Osteocyte (in vitro differentiated cells): ENCODE measurements at regions not wholly inside any gene's neighbourhood (a gene's known extent, or its start where the extent isn't known, plus 50 kb on each side); places are given as distances from the start of the nearest gene placed in this dataset.
"Not testable (repeated sequence)": the region's sequence is repeated elsewhere in the genome, so short reads cannot be mapped to it uniquely, and the experiment has no call there.

Experiments
- DNase-seq: peaks from one replicate; pipeline ENCODE4 v3.0.0; 2021; ENCODE audit warnings: mixed read lengths; ENCODE audit not compliant: unreplicated experiment; ENCODE audit errors: extremely low spot score
- H3K27ac Mint-ChIP-seq: one replicate; pipeline ENCODE4 v1.8.0; 2021; ENCODE audit warnings: mild to moderate bottlenecking, mixed read lengths; ENCODE audit not compliant: unreplicated experiment
- H3K27me3 Mint-ChIP-seq: one replicate; pipeline ENCODE4 v1.8.0; 2021; ENCODE audit warnings: mixed read lengths; ENCODE audit not compliant: unreplicated experiment
- H3K36me3 Mint-ChIP-seq: one replicate; pipeline ENCODE4 v1.8.0; 2021; ENCODE audit warnings: mixed read lengths; ENCODE audit not compliant: unreplicated experiment
- H3K4me1 Mint-ChIP-seq: one replicate; pipeline ENCODE4 v1.8.0; 2021; ENCODE audit warnings: mixed read lengths; ENCODE audit not compliant: unreplicated experiment
- H3K4me3 Mint-ChIP-seq: one replicate; pipeline ENCODE4 v1.8.0; 2021; ENCODE audit warnings: mild to moderate bottlenecking, moderate library complexity, mixed read lengths; ENCODE audit not compliant: unreplicated experiment
- H3K9me3 Mint-ChIP-seq: one replicate; pipeline ENCODE4 v1.8.0; 2021; ENCODE audit warnings: mixed read lengths; ENCODE audit not compliant: unreplicated experiment
- CTCF ChIP-seq: fragments of 200-600 bp; sonication (generic); IDR thresholded peaks from 2 replicates; pipeline ENCODE4 v1.5.0; 2021; ENCODE audit warnings: antibody characterized with exemption, mild to moderate bottlenecking, moderate library complexity

DNA sequence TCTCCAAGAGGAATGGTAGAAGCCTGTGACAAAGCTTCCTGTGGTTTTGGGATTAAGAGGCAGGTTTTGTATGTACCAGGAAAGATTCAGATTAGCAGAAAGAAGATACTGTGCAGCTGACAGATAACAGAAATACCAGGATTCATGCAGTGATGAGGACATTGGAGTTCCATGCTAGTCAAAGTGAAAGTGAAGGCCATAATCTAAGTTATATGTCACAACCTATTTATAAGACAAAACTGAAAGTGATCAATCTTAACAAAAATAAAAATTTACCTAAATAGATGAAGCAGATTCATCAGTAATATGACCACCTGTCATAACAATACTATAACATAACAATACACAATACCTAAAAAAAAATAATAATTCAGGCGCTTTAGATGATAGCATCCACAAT is 1305.2 kb upstream of the PCDH9 start:
- H3K27me3 Mint-ChIP-seq: no peaks in the 10 kb centered on the region
- no peak for TF ChIP-seq CTCF
- no peak overlapping the region for H3K4me3 Mint-ChIP-seq
- no peaks in the 10 kb centered on the region for H3K9me3 Mint-ChIP-seq
- H3K36me3 Mint-ChIP-seq: no peaks in the 10 kb centered on the region
- no peaks in the 10 kb centered on the region for H3K4me1 Mint-ChIP-seq
- no peak overlapping the region for H3K27ac Mint-ChIP-seq
- DNase-seq: no peak

- H3K9me3 Mint-ChIP-seq: peaks cover 27% of the 10 kb centered on the region
- DNase-seq, H3K36me3 Mint-ChIP-seq, H3K27ac Mint-ChIP-seq, H3K4me1 Mint-ChIP-seq, H3K4me3 Mint-ChIP-seq, H3K27me3 Mint-ChIP-seq: not testable (repeated sequence)
Observed at GRCh38 chr13:68527167-68527566, 1297.0 kb upstream of the PCDH9 start.

DNA sequence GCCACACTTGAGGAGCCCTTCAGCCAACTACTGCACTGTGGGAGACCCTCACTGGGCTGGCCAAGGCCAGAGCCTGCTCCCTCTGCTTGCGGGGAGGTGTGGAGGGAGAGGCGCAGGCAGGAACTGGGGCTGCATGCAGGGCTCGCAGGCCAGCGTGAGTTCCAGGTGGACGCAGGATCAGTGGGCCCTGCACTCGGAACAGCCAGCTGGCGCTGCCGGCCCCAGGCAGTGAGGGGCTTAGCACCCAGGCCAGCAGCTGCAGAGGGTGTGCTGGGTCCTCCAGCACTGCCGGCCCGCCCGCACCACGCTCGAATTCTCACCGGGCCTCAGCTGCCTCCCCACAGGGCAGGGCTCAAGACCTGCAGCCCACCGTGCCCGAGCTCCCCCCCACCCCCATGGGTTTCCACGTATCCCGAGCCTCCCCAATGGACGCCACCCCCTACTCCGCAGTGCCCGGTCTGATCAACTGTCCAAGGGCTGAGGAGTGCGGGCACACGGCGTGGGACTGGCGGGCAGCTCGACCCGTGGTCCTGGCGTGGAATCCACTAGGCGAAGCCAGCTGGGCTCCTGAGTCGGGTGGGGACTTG is 1293.8 kb upstream of the PCDH9 start:
- Mint-ChIP-seq H3K9me3 (peaks cover 27% of the 10 kb centered on the region), H3K27ac (no peak overlapping the region)

GRCh38 chr13:68522184-68522583 is 1292.0 kb upstream of the PCDH9 start:
- H3K27me3 Mint-ChIP-seq: no peaks in the 10 kb centered on the region
- no peak for TF ChIP-seq CTCF
- H3K27ac Mint-ChIP-seq: no peak overlapping the region
- H3K36me3 Mint-ChIP-seq: peaks cover 2% of the 10 kb centered on the region
- no peaks in the 10 kb centered on the region for H3K4me1 Mint-ChIP-seq
- H3K9me3 Mint-ChIP-seq: peaks cover 14% of the 10 kb centered on the region
- DNase-seq: no peak
- no peak overlapping the region for H3K4me3 Mint-ChIP-seq

More for the DNA sequence above, 1293.8 kb upstream of the PCDH9 start:
- peaks cover 2% of the 10 kb centered on the region for H3K36me3 Mint-ChIP-seq
- no peaks in the 10 kb centered on the region for H3K27me3 Mint-ChIP-seq
- no peak for DNase-seq
- H3K4me3 Mint-ChIP-seq: no peak overlapping the region
- H3K4me1 Mint-ChIP-seq: no peaks in the 10 kb centered on the region
- no peak for TF ChIP-seq CTCF

GRCh38 chr13:68509734-68510621 is 1279.8 kb upstream of the PCDH9 start:
- Mint-ChIP-seq H3K4me3 (no peak overlapping the region), H3K27ac (no peak overlapping the region), H3K4me1 (no peaks in the 10 kb centered on the region), H3K9me3 (no peaks in the 10 kb centered on the region), H3K27me3 (no peaks in the 10 kb centered on the region), H3K36me3 (no peaks in the 10 kb centered on the region)
- TF ChIP-seq CTCF: no peak
- DNase-seq: no peak
